ENCODE measurements at regions not wholly inside any gene's neighbourhood (a gene's known extent, or its start where the extent isn't known, plus 50 kb on each side); places are given as distances from the start of the nearest gene placed in this dataset.

DNA sequence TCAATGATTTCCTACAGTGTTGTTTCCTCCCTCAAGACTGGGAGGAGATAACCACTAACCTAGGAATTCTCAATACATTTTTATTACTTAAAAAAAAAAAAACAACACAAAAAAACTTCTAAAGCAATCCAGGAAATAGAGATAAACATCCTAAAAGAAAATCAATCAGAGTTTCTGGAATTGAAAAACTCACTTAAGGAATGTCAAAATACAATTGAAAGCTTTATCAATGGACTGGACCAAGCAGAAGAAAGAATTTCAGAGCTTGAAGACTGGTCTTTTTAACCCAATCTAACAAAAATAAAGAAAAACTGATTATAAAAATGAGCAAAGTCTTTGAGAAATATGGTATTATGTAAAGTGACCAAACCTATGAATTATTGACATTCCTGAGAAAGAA is 394.1 kb downstream of the XPNPEP1 start:
- Histone ChIP-seq H3K4me3 (no peak overlapping the region), H3K27ac (no peak overlapping the region)
- TF ChIP-seq, protein P1, sequence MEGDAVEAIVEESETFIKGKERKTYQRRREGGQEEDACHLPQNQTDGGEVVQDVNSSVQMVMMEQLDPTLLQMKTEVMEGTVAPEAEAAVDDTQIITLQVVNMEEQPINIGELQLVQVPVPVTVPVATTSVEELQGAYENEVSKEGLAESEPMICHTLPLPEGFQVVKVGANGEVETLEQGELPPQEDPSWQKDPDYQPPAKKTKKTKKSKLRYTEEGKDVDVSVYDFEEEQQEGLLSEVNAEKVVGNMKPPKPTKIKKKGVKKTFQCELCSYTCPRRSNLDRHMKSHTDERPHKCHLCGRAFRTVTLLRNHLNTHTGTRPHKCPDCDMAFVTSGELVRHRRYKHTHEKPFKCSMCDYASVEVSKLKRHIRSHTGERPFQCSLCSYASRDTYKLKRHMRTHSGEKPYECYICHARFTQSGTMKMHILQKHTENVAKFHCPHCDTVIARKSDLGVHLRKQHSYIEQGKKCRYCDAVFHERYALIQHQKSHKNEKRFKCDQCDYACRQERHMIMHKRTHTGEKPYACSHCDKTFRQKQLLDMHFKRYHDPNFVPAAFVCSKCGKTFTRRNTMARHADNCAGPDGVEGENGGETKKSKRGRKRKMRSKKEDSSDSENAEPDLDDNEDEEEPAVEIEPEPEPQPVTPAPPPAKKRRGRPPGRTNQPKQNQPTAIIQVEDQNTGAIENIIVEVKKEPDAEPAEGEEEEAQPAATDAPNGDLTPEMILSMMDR (IDR thresholded peaks at IDR 0.05), result no peak
- DNase-seq (ENCODE audit: low spot score), result no peak

DNA sequence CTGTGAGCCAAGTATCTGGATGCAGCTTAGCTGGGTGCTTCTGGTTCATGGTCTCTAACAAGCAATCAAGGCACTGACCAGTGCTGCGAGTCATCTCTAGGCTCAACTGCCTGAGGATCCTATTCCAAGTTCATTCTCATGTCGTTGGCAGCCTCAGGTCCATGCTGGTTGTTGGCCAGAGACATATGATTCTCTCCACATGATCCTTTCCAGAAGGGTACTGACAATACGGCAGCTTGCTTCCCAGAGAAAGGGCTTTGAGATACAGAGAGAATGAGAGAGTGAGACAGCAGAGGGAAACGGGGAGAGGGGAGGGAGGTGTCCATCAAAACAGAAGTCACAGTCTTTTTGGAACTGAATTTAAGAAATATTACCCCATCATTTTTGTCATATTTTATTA is 405.6 kb downstream of the XPNPEP1 start:
- H3K4me3 ChIP-seq, result no peak overlapping the region
- TF ChIP-seq, protein P1 (IDR thresholded peaks at IDR 0.05), result no peak
- DNase-seq (ENCODE audit: low spot score), result no peak
- H3K27ac ChIP-seq, result no peak overlapping the region

DNA sequence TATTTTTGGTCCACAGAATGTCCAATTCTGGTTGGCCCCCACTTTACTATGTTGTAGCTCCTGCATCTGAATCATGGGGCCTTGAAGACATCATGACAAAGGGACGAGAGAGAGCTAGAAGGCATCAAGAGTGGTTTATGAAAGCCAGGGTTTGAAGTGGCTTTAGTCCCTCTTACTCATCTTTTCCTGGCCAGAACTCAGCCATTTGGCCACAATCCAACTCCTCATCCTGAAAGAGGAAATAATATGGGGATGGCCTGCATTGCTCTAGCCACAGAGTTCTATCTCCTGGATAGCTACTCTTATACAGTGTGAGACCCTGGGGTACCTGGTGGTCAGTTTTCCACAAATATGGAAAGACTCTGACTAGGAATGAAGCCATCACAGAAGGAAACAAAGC is 418.9 kb downstream of the XPNPEP1 start:
- DNase-seq (ENCODE audit: low spot score), result no peak
- H3K4me3 ChIP-seq, result no peak overlapping the region
- H3K27ac ChIP-seq, result no peak overlapping the region
- TF ChIP-seq, protein P1 (IDR thresholded peaks at IDR 0.05), result no peak

DNA sequence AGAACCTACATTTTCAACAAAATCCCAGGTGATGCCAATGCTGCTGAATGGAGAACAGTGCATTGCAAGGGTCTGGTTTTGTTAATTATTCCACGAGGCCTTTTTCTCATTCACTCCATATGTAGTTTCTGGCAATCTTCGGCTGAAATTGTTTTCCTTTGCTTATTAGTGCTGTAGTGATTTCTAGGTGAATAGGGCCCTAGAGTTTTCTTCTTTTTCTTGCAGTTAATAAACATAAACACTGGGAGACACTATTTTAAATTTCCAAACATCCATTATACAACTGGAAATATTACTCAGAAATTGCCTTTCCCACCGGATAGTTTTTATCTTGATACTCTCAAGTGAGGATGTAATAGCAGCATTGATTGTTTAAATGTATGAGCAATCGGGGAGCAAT is 435.6 kb downstream of the XPNPEP1 start:
- TF ChIP-seq, protein P1 (IDR thresholded peaks at IDR 0.05), result no peak
- no peak overlapping the region for H3K27ac ChIP-seq
- no peak for DNase-seq (ENCODE audit: low spot score)
- H3K4me3 ChIP-seq, result no peak overlapping the region

DNA sequence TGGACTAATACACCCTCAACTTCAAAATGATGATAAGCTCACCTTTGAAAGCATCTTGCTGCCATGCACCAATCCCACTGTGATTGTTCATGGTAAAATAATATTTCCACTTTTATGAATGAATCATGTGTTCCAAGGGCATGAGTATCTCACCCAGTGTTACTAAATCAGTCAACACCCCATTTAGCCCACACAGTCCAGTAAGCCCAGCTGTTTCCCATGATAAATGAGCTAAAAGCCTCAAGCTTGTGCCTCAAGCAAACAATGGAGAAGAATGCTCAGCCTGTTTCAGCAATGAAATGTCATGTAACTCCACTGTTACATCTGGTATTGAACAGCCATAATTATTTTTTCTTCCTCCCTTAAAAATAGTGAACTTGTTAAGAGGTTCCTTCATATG is 442.5 kb downstream of the XPNPEP1 start:
- H3K27ac ChIP-seq, result no peak overlapping the region
- TF ChIP-seq, protein P1 (IDR thresholded peaks at IDR 0.05), result no peak
- H3K4me3 ChIP-seq, result no peak overlapping the region
- DNase-seq (ENCODE audit: low spot score), result no peak

DNA sequence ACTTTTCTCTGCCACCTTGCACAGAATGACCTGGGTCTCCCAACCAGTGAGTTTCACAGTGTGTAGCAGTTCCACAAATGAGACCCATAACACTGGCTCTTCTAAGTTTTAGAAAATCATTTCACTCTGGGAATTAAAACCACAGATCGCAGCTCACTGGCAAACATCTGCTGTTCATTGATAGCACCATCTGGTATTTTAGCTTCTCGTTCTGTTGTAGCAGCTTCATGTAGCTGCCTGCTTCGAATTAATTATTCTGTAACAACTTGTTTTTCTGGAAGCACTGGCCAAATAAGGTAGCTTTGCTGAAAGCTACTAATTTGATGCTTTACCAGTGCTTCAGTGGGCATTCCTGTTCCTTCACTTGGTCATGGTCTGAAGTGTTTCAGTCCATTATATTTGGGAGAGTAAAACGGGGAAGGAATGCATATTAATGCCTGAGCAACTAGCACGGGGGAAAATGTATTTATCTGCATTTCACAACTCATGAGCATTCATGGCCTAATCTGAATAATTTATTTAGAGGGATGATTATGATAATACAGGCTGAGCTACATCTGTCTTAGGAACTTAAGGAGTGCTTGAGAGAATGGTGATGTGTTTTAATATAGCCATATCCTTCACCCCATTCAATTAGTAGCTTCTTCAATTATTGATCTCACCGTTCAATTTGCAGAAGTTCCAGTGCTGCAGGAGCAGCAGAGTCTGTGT is 447.4 kb downstream of the XPNPEP1 start:
- TF ChIP-seq, protein P1 (IDR thresholded peaks at IDR 0.05), result no peak
- Histone ChIP-seq H3K27ac (no peak overlapping the region), H3K4me3 (no peak overlapping the region)
- no peak for DNase-seq (ENCODE audit: low spot score)

DNA sequence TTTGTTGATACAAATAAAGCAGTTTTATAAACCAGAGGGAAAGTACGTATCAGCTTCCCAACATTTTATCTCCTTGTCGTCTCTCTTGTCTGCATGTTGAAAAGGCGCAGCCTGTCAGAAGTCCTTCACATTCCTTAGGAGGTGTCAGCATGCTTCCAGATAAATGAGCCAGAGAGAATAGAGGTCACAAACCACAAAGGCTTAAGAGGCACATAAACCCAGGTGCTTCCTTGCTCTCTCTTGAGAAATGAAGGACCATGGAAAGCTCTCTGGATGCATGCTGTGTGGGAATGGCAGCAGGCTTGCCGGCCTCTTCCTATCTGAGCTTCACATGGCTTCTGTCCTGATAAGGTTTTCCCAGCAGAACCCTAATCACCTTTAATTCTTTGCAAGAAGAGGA is 448.5 kb downstream of the XPNPEP1 start:
- Histone ChIP-seq H3K4me3 (no peak overlapping the region), H3K27ac (no peak overlapping the region)
- TF ChIP-seq, protein P1 (IDR thresholded peaks at IDR 0.05), result no peak
- DNase-seq (ENCODE audit: low spot score), result no peak
